K562 (cell line): ENCODE measurements at regions not wholly inside any gene's neighbourhood (a gene's known extent, or its start where the extent isn't known, plus 50 kb on each side); places are given as distances from the start of the nearest gene placed in this dataset.

ENCODE experiments used
- ATAC-seq: fragments of 200-7000 bp; cut with Tn5 transposase; 3 replicates; pipeline ENCODE4 v1.9.1; 2020; ENCODE audit warnings: moderate library complexity
- BruUV-seq: library from RNA; stranded (reverse); fragments of 400-500 nt; replicated peaks from 2 replicates; lab custom pipeline; 2021; lab: Mats Ljungman, UMichigan
- CTCF ChIA-PET: fragments of 300-600 bp; formaldehyde crosslinking; extraction: SDS; loops from one replicate; lab custom pipeline; 2021; ENCODE audit warnings: low intra/inter-chr PET ratio; lab: Yijun Ruan, JAX
- POLR2A ChIA-PET: fragments of 300-600, 350-650 bp; sonication (Branson Sonifier 250); formaldehyde crosslinking; extraction: SDS; loops from one replicate; lab custom pipeline; 2021; ENCODE audit warnings: antibody characterized with exemption, inconsistent platforms; lab: Yijun Ruan, JAX
- DNase-seq, 4 experiments: peaks; one replicate each; pipeline versions ENCODE4 v3.0.0 to v3.0.0-alpha.2; 2011 to 2018; ENCODE audit warnings: low spot score in 3 of 4, mixed read lengths in 3 of 4; ENCODE audit errors: extremely low read depth in 1 of 4
- FAIRE-seq: peaks from 2 replicates; lab custom pipeline; 2011; peaks lifted over from hg19 to GRCh38; lab: Jason Lieb, UNC
- H2AFZ ChIP-seq: 2 replicates; pipeline ENCODE4 v1.6.0; 2011; ENCODE audit warnings: low read depth, low read length, control low read depth, inconsistent platforms
- H3K27ac ChIP-seq: fragments of 200-600 bp; 3 replicates; pipeline ENCODE4 v1.8.0; 2011; ENCODE audit warnings: low read depth, mild to moderate bottlenecking, control low read depth, inconsistent platforms, low read length, moderate library complexity, mixed read lengths; ENCODE audit errors: extremely low read depth
- H3K27me3 ChIP-seq, 2 experiments: fragments of 300-600 bp in 1 of 2; 2 replicates in 1 of 2; 3 replicates in 1 of 2; pipeline versions ENCODE4 v1.6.0 to v1.8.0; 2011; ENCODE audit warnings: inconsistent platforms in 2 of 2, low read length in 2 of 2, mild to moderate bottlenecking in 1 of 2, mixed read lengths in 1 of 2, moderate library complexity in 1 of 2; ENCODE audit not compliant: control insufficient read depth in 2 of 2, insufficient read depth in 2 of 2
- H3K36me3 ChIP-seq: fragments of 300-600 bp; 3 replicates; pipeline ENCODE4 v1.8.0; 2011; ENCODE audit warnings: mild to moderate bottlenecking, low read length, inconsistent platforms; ENCODE audit not compliant: control insufficient read depth, insufficient read depth
- H3K4me1 ChIP-seq, 2 experiments: fragments of 200-600 bp in 1 of 2; replicated peaks in 1 of 2; 2 replicates in 1 of 2; 3 replicates in 1 of 2; pipeline versions ENCODE4 v1.5.1 to v1.8.0; 2011; ENCODE audit warnings: inconsistent platforms in 2 of 2, low read length in 2 of 2, mild to moderate bottlenecking in 1 of 2, mixed read lengths in 1 of 2, moderate library complexity in 1 of 2; ENCODE audit not compliant: control insufficient read depth in 2 of 2, insufficient read depth in 2 of 2
- H3K4me2 ChIP-seq: 2 replicates; pipeline ENCODE4 v1.6.1; 2011; ENCODE audit warnings: low read length, control low read depth, inconsistent platforms, mixed read lengths; ENCODE audit not compliant: insufficient read depth
- H3K4me3 ChIP-seq: fragments of 200-600 bp; sonication (generic), shearing (Covaris generic); 2 replicates; pipeline ENCODE4 v1.5.1; 2016; ENCODE audit warnings: control low read depth, inconsistent platforms
- H3K79me2 ChIP-seq: fragments of 200-600 bp; 3 replicates; pipeline ENCODE4 v1.8.0; 2011; ENCODE audit warnings: low read length, inconsistent platforms; ENCODE audit not compliant: control insufficient read depth, insufficient read depth
- H3K9ac ChIP-seq, 2 experiments: 2 replicates each; pipeline versions ENCODE4 v1.6.0 to v1.6.1; 2011; ENCODE audit warnings: low read depth in 2 of 2, low read length in 2 of 2, control low read depth in 1 of 2, inconsistent platforms in 1 of 2, mild to moderate bottlenecking in 1 of 2, mixed read lengths in 1 of 2; ENCODE audit not compliant: insufficient read depth in 1 of 2
- H3K9me1 ChIP-seq: one replicate; pipeline ENCODE4 v1.6.0; 2011; ENCODE audit warnings: inconsistent platforms, mild to moderate bottlenecking, low read length, moderate library complexity; ENCODE audit not compliant: control insufficient read depth, insufficient read depth
- H3K9me3 ChIP-seq: replicated peaks from 2 replicates; pipeline ENCODE4 v1.5.1; 2011; ENCODE audit warnings: low read depth, low read length, inconsistent platforms; ENCODE audit not compliant: control insufficient read depth, insufficient read depth
- H4K20me1 ChIP-seq: replicated peaks from 2 replicates; pipeline ENCODE4 v1.6.1; 2011; ENCODE audit warnings: low read length, inconsistent platforms, mixed read lengths; ENCODE audit not compliant: control insufficient read depth, insufficient read depth
- ADNP ChIP-seq: fragments of 200-800 bp; sonication (Bioruptor generic); IDR thresholded peaks from 2 replicates; pipeline ENCODE4 v1.6.1; 2016; ENCODE audit warnings: missing genetic modification characterization, missing compliant biosample characterization
- CHD2 ChIP-seq: IDR thresholded peaks from 2 replicates; pipeline ENCODE4 v1.6.1; 2011; ENCODE audit warnings: low read depth, low read length
- FOXA1 ChIP-seq: fragments of 450-650 bp; IDR thresholded peaks from 2 replicates; pipeline ENCODE4 v1.6.1; 2016; ENCODE audit warnings: mild to moderate bottlenecking, borderline replicate concordance
- KAT7 ChIP-seq: sonication (generic); formaldehyde crosslinking; IDR thresholded peaks from 2 replicates; pipeline ENCODE4 v1.8.0; 2022; ENCODE audit warnings: missing genetic modification reagents, mild to moderate bottlenecking, borderline replicate concordance
- MTF1 ChIP-seq: fragments of 250-450 bp; sonication (Bioruptor Pico); IDR thresholded peaks from 2 replicates; pipeline ENCODE4 v1.9.0; 2021; ENCODE audit warnings: moderate library complexity, mild to moderate bottlenecking, inconsistent platforms, borderline replicate concordance
- POLR2G ChIP-seq: fragments of 200-400 bp; formaldehyde crosslinking; IDR thresholded peaks from 2 replicates; pipeline ENCODE4 v1.6.1; 2017; ENCODE audit warnings: low read depth, mild to moderate bottlenecking, antibody characterized with exemption, low read length, moderate library complexity
- ZBTB1 ChIP-seq: sonication (generic); formaldehyde crosslinking; IDR thresholded peaks from 2 replicates; pipeline ENCODE4 v1.8.1; 2023; ENCODE audit warnings: missing genetic modification reagents, low read depth, mild to moderate bottlenecking, borderline replicate concordance
- ZEB2 ChIP-seq: fragments of 450-650 bp; IDR thresholded peaks from 2 replicates; pipeline ENCODE4 v1.6.1; 2016
- ZNF263 ChIP-seq: sonication (generic); formaldehyde crosslinking; IDR thresholded peaks from 2 replicates; pipeline ENCODE4 v1.8.0; 2022; ENCODE audit warnings: mild to moderate bottlenecking, missing genetic modification reagents, borderline replicate concordance
- ZNF584 ChIP-seq: fragments of 200-800 bp; sonication (Bioruptor generic); IDR thresholded peaks from 2 replicates; pipeline ENCODE4 v1.6.1; 2016; ENCODE audit warnings: low read depth, mild to moderate bottlenecking, missing genetic modification characterization, missing compliant biosample characterization
- WGBS: fragments of 100-300 bp; shearing (Covaris generic); methylation state at CpG from one replicate; pipeline ENCODE4 v1.1.6; 2016; ENCODE audit warnings: low coverage, mixed read lengths; ENCODE audit not compliant: insufficient coverage; ENCODE audit errors: missing lambda C conversion rate; 5-methylcytosine and 5-hydroxymethylcytosine counted together
- in situ Hi-C: fragments of 300-500 bp; cut with MboI; formaldehyde crosslinking; loops from 4 replicates; pipeline ENCODE4 v1.15.0; 2018; ENCODE audit warnings: inconsistent platforms, mixed read lengths
- intact Hi-C: fragments of 100-400 bp; cut with micrococcal nuclease; formaldehyde crosslinking; loops from 2 replicates; pipeline ENCODE4 v1.14.2; 2022
- TF ChIP-seq, protein P1 (sequence below): sonication (generic); formaldehyde crosslinking; IDR thresholded peaks from 2 replicates; pipeline ENCODE4 v1.8.0; 2022; ENCODE audit warnings: missing genetic modification reagents, mild to moderate bottlenecking, borderline replicate concordance
- TF ChIP-seq, protein P2 (sequence below): sonication (generic); formaldehyde crosslinking; IDR thresholded peaks from 2 replicates; pipeline ENCODE4 v1.8.0; 2022; ENCODE audit warnings: mild to moderate bottlenecking, missing genetic modification reagents
- TF ChIP-seq, protein P3 (sequence below): IDR thresholded peaks from 3 replicates; pipeline ENCODE4 v1.6.1; 2011; ENCODE audit warnings: borderline replicate concordance, mild to moderate bottlenecking; ENCODE audit not compliant: insufficient read length, insufficient read depth

GRCh38 chr1:213738658-213739057 lies 249.1 kb upstream of the PROX1 start:
- ChIA-PET CTCF (no interaction called here), POLR2A (interaction anchor here (1.0 kb wide), 1 partner anchor 38 kb away, joined by 3 read pairs; no protein-coding TSS in a partner anchor)
- no peaks in the 10 kb centered on the region for H4K20me1 ChIP-seq
- H3K4me2 ChIP-seq, result no peak overlapping the region
- FAIRE-seq (no peak), DNase-seq (no peak), ATAC-seq (no peak)
- no peaks in the 10 kb centered on the region for H3K9me1 ChIP-seq
- H3K27ac ChIP-seq, result no peak overlapping the region
- H2AFZ ChIP-seq, result no peak overlapping the region
- no peaks in the 10 kb centered on the region for H3K27me3 ChIP-seq
- H3K36me3 ChIP-seq, result no peaks in the 10 kb centered on the region
- no peaks in the 10 kb centered on the region for H3K4me1 ChIP-seq
- no TSS peak for BruUV-seq
- no peak overlapping the region for H3K4me3 ChIP-seq
- no peaks in the 10 kb centered on the region for H3K9me3 ChIP-seq
- intact Hi-C loops (no loop called here), in situ Hi-C loops (no loop called here)
- H3K79me2 ChIP-seq, result no peaks in the 10 kb centered on the region
- no peak overlapping the region for H3K9ac ChIP-seq
- 0% methylated on average over 2 of the region's 2 CpGs for WGBS
- TF ChIP-seq, protein P1, sequence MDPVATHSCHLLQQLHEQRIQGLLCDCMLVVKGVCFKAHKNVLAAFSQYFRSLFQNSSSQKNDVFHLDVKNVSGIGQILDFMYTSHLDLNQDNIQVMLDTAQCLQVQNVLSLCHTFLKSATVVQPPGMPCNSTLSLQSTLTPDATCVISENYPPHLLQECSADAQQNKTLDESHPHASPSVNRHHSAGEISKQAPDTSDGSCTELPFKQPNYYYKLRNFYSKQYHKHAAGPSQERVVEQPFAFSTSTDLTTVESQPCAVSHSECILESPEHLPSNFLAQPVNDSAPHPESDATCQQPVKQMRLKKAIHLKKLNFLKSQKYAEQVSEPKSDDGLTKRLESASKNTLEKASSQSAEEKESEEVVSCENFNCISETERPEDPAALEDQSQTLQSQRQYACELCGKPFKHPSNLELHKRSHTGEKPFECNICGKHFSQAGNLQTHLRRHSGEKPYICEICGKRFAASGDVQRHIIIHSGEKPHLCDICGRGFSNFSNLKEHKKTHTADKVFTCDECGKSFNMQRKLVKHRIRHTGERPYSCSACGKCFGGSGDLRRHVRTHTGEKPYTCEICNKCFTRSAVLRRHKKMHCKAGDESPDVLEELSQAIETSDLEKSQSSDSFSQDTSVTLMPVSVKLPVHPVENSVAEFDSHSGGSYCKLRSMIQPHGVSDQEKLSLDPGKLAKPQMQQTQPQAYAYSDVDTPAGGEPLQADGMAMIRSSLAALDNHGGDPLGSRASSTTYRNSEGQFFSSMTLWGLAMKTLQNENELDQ, result no peak
- TF ChIP-seq, protein P2, sequence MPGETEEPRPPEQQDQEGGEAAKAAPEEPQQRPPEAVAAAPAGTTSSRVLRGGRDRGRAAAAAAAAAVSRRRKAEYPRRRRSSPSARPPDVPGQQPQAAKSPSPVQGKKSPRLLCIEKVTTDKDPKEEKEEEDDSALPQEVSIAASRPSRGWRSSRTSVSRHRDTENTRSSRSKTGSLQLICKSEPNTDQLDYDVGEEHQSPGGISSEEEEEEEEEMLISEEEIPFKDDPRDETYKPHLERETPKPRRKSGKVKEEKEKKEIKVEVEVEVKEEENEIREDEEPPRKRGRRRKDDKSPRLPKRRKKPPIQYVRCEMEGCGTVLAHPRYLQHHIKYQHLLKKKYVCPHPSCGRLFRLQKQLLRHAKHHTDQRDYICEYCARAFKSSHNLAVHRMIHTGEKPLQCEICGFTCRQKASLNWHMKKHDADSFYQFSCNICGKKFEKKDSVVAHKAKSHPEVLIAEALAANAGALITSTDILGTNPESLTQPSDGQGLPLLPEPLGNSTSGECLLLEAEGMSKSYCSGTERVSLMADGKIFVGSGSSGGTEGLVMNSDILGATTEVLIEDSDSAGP (CRISPR knock-in tag), result no peak
- TF ChIP-seq ZBTB1 (CRISPR knock-in tag) (no peak), POLR2G (no peak), CHD2 (no peak), FOXA1 (no peak), KAT7 (CRISPR knock-in tag) (no peak), MTF1 (no peak), ZNF263 (no peak), ADNP (tag) (no peak), ZNF584 (CRISPR knock-in tag) (no peak), ZEB2 (no peak)
- TF ChIP-seq, protein P3, sequence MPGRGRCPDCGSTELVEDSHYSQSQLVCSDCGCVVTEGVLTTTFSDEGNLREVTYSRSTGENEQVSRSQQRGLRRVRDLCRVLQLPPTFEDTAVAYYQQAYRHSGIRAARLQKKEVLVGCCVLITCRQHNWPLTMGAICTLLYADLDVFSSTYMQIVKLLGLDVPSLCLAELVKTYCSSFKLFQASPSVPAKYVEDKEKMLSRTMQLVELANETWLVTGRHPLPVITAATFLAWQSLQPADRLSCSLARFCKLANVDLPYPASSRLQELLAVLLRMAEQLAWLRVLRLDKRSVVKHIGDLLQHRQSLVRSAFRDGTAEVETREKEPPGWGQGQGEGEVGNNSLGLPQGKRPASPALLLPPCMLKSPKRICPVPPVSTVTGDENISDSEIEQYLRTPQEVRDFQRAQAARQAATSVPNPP, result no peak
